GM04504 (cell line): ENCODE measurements at regions not wholly inside any gene's neighbourhood (a gene's known extent, or its start where the extent isn't known, plus 50 kb on each side); places are given as distances from the start of the nearest gene placed in this dataset.

ENCODE experiments used
- DNase-seq: peaks from one replicate; pipeline ENCODE4 v3.0.0-alpha.2; 2012; ENCODE audit warnings: low read depth

DNA sequence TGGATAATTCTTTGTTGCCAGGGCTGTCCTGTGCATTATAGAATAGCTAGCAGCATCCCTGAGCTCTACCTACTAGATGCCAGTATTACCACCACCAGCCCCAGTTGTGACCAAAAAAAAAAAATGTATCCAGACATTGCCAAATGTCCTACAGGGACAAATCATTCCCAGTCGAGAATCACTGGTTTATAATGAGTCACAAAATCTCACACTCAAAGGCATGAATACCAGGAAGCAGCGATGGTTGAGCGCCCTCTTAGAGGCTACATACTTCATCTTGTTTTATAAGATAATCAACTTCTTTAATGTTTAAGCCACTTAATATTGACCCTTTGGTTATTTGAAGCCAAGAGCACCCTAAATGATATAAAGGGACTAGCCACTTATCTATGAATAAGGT lies 297.3 kb downstream of the DHX15 start:
- DNase-seq = no peak

DNA sequence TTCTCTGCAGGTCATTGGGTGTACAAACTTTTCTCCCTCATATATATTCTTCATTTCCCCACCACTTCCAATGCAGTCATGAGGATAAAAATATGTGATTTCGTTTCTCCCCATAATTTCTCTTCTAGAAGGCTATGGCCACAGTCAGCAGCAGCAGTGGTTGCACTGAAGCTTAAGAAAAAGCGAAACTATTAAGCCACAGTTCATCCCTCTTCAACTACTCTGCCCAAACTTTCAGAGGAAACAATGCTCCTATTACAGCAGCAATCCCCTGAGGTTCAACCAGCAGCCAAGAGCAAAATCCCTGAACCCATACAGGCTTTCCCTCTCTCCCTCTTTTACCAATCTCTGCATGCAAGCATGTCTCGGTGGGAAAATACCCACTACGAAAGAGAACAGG lies 298.6 kb downstream of the DHX15 start:
- no peak for DNase-seq

- no peak for DNase-seq
These were observed 301.9 kb downstream of the DHX15 start for GRCh38 chr4:24282446-24282845.

- no peak for DNase-seq
These were observed 304.4 kb downstream of the DHX15 start for GRCh38 chr4:24279911-24280375.

DNA sequence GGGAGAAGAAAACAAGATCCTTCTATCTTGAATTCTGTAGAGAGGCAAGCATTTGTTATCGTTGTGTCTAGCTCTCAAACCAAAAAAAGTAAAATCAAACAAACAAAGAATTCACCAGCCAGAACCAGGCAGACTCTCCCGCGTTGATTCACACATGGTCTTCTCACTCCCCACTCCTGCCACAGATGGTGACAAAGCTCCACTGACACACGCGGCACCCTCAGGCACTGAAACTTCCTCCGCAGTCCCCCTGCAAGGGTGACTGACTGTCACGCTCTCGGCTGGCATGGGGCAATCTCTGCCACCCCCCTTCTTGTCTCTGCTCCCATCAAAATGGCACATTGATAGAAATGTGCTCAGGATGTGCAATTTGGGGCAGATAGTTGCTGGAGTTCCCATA lies 304.9 kb downstream of the DHX15 start:
- DNase-seq = no peak

DNA sequence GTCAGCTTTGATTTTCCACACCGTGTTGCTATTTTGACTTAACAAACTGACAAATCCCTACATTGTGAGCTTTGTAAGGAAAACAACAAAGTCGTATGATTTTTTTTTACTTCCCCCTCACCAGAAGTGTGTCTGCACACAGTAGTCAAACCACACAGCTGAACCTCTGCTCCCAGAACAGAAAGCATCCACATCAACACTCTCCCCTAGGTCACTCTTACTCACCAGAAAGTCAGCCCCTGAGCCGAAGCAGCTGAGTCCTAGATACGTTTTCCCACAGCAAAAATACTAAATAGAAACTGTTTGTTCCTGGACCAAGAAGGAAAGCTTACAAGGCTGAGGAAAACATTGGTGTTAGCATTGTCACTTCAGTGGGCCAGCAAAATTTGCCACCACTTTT lies 305.7 kb downstream of the DHX15 start:
- DNase-seq = no peak

GRCh38 chr4:24274381-24274941 lies 309.9 kb downstream of the DHX15 start:
- DNase-seq = no peak

- DNase-seq = no peak
These were observed 311.2 kb downstream of the DHX15 start for GRCh38 chr4:24273136-24273535.

- DNase-seq = no peak
These were observed 317.2 kb downstream of the DHX15 start for GRCh38 chr4:24266951-24267722.

- no peak for DNase-seq
These were observed 318.4 kb downstream of the DHX15 start for GRCh38 chr4:24265989-24266388.

GRCh38 chr4:24262616-24263015 lies 321.7 kb downstream of the DHX15 start:
- no peak for DNase-seq

GRCh38 chr4:24262084-24262483 lies 322.3 kb downstream of the DHX15 start:
- no peak for DNase-seq

GRCh38 chr4:24260923-24261564 lies 323.3 kb downstream of the DHX15 start:
- DNase-seq = no peak

GRCh38 chr4:24260133-24260715 lies 324.1 kb downstream of the DHX15 start:
- no peak for DNase-seq

DNA sequence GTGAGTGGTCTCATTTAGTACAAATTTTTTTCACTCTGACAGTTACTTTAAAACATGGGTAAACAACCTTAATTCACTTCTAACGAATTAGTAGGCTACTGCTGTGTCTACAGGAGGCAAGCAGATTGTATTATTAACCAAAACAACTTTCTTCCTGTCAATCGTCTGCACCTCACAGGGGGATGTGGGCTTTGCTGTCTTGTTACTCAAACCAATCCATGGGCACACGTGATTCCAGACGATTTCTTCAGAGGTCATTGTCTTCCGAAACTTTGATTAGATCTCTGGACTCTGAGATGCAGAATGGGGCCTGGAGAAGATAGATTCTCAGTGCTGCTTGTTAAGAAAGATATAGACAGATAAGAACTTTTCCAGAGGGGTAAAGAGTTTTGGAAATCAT lies 327.8 kb downstream of the DHX15 start:
- DNase-seq = no peak

- no peak for DNase-seq
These were observed 328.3 kb downstream of the DHX15 start for GRCh38 chr4:24256066-24256465.

- no peak for DNase-seq
These were observed 332.2 kb downstream of the DHX15 start for GRCh38 chr4:24252121-24252520.

DNA sequence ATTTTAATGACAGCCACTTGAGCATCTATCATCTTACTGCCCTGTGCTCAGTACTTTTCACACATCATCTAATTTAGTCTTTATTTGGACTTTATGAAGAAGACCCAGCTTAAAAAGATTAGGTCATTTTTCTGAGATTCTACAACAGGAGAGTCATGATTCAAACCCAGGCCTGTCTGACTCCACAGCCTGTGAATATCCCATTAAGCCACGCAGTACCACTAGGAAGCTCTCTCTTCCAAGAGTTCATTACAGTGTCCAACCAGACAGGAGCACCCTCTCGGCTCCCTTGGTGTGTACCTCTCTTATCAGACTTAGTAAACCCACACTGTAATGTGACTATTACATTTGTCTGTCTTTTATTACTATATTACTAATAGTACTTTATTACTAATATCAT lies 332.8 kb downstream of the DHX15 start:
- no peak for DNase-seq

GRCh38 chr4:24249972-24250371 lies 334.4 kb downstream of the DHX15 start:
- DNase-seq = no peak

GRCh38 chr4:24248674-24249630 lies 335.4 kb downstream of the DHX15 start:
- DNase-seq = no peak

DNA sequence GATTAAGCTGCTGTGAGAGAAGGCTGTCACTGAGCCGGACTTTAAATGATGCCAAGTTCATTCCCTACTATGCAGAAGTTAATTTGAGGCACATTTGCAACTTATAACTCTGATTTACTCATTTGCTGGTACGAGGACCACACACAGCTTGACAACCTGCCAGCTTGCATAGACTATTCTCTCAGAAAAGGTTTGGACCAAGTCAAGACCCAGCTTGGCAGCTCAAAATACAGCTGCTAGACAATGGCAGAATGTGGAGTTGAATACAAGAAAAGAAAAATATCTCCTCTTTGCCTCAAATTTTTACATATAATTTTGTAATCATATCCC lies 338.9 kb downstream of the DHX15 start:
- DNase-seq = no peak
